ENCODE measurements at regions not wholly inside any gene's neighbourhood (a gene's known extent, or its start where the extent isn't known, plus 50 kb on each side); places are given as distances from the start of the nearest gene placed in this dataset.

GRCh38 chr6:22726966-22727365 is 157.6 kb downstream of the HDGFL1 start:
- Histone ChIP-seq H3K27ac (no peak overlapping the region), H3K27me3 (no peaks in the 10 kb centered on the region), H3K9me3 (no peaks in the 10 kb centered on the region), H3K36me3 (replicated peaks in 1 of 2; ENCODE audit: insufficient read depth in 1 of 2, low read depth in 2 of 2) (no peaks in the 10 kb centered on the region), H3K4me3 (no peak overlapping the region), H3K4me1 (no peaks in the 10 kb centered on the region)
- WGBS, 2 donors, result 64 to 77% methylated on average over 4 of the region's 4 CpGs
- intact Hi-C loops (cut with DNase I), result no loop called here
- DNase-seq (no peak), ATAC-seq (no peak)
- TF ChIP-seq, protein P1, sequence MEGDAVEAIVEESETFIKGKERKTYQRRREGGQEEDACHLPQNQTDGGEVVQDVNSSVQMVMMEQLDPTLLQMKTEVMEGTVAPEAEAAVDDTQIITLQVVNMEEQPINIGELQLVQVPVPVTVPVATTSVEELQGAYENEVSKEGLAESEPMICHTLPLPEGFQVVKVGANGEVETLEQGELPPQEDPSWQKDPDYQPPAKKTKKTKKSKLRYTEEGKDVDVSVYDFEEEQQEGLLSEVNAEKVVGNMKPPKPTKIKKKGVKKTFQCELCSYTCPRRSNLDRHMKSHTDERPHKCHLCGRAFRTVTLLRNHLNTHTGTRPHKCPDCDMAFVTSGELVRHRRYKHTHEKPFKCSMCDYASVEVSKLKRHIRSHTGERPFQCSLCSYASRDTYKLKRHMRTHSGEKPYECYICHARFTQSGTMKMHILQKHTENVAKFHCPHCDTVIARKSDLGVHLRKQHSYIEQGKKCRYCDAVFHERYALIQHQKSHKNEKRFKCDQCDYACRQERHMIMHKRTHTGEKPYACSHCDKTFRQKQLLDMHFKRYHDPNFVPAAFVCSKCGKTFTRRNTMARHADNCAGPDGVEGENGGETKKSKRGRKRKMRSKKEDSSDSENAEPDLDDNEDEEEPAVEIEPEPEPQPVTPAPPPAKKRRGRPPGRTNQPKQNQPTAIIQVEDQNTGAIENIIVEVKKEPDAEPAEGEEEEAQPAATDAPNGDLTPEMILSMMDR (IDR thresholded peaks at IDR 0.05), result no peak

DNA sequence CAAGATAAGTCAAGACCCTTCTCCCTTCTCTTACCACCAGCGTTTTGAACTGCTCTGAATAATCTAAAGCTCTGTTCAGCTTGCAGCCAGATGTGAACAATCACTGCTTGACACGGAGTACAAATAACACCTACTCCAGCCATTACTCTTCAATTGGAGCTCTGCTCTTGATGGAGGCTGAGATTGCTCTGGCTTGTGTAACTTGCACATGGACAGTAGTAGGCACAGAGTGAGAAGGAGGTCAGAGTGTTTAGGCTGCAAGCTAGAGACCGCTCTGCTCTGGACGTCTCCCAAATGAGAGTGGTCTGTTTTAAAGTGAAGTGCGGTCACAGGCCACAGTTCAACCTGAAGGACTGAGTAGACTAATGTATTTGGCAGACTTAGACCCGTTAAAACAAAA is 158.3 kb downstream of the HDGFL1 start:
- Histone ChIP-seq H3K27ac (no peak overlapping the region), H3K9me3 (no peaks in the 10 kb centered on the region), H3K4me1 (no peaks in the 10 kb centered on the region), H3K27me3 (no peaks in the 10 kb centered on the region), H3K36me3 (replicated peaks in 1 of 2; ENCODE audit: insufficient read depth in 1 of 2, low read depth in 2 of 2) (no peaks in the 10 kb centered on the region), H3K4me3 (no peak overlapping the region)
- WGBS, 2 donors, result 73% methylated on average over 6 of the region's 6 CpGs
- DNase-seq (peak in 1 of 4 donors; percentile 3), ATAC-seq (no peak)
- TF ChIP-seq, protein P1 (IDR thresholded peaks at IDR 0.05), result no peak
- intact Hi-C loops (cut with DNase I), result no loop called here

DNA sequence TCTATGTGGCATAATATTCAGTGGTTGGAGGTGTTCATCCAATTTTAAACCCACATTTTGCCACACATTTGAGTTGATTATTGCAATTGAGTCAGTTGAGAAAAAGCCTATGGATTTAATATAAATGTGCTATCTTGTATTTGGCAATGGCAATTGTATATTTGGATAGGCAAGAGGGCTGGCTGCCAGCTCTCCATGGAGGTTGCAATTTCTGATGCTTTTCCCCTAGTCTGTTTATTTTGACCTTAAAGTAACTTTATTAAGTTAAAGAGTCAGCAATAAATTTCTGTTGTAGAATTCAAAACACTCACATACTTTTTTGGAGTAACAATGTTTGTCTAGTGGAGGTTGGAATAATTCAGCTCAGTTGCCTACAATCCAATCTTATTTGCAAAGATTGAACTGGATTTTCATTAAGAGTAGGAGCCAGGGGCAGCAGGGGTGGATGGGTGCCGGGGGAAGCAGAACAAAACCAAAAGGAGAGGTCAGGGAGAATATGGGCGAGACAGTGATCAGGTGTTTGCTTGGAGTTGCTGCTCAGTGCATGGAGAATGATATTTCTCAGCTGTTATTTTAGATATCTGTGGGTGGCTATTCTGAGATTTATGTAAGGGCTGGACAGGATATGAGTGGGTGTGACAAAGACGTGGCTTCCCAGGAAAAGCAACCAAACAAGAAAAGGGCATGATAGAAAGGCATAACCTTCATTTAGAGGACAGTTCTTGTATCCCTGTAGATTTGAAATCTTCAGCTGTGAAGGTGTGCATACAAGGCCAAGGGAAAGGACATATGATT is 163.0 kb downstream of the HDGFL1 start:
- ATAC-seq, result no peak
- 68 to 76% methylated on average over 3 of the region's 3 CpGs for WGBS, 2 donors

GRCh38 chr6:22736740-22737139 is 167.4 kb downstream of the HDGFL1 start:
- H3K4me1 ChIP-seq, result no peaks in the 10 kb centered on the region
- no peaks in the 10 kb centered on the region for H3K36me3 ChIP-seq (replicated peaks in 1 of 2; ENCODE audit: insufficient read depth in 1 of 2, low read depth in 2 of 2)
- no peaks in the 10 kb centered on the region for H3K9me3 ChIP-seq
- DNase-seq (no peak), ATAC-seq (no peak)
- no peaks in the 10 kb centered on the region for H3K27me3 ChIP-seq
- intact Hi-C loops (cut with DNase I), result no loop called here
- 75 to 91% methylated on average over 3 of the region's 3 CpGs for WGBS, 2 donors
- H3K4me3 ChIP-seq, result no peak overlapping the region
- no peak overlapping the region for H3K27ac ChIP-seq
- TF ChIP-seq, protein P1 (IDR thresholded peaks at IDR 0.05), result no peak
- TF ChIP-seq POLR2A (IDR thresholded peaks at IDR 0.05), result no peak

More for the DNA sequence above, 163.0 kb downstream of the HDGFL1 start:
- H3K4me3 ChIP-seq, result no peak overlapping the region
- H3K9me3 ChIP-seq, result no peaks in the 10 kb centered on the region
- H3K27ac ChIP-seq, result no peak overlapping the region
- intact Hi-C loops (cut with DNase I), result no loop called here
- H3K4me1 ChIP-seq, result no peaks in the 10 kb centered on the region
- no peaks in the 10 kb centered on the region for H3K36me3 ChIP-seq (replicated peaks in 1 of 2; ENCODE audit: insufficient read depth in 1 of 2, low read depth in 2 of 2)
- no peaks in the 10 kb centered on the region for H3K27me3 ChIP-seq
- TF ChIP-seq POLR2A (IDR thresholded peaks at IDR 0.05), result no peak
- TF ChIP-seq, protein P1 (IDR thresholded peaks at IDR 0.05), result no peak
- DNase-seq, result no peak

- DNase-seq (peak; percentile 16 to 38 (median 18)), ATAC-seq (no peak)
- no peak overlapping the region for H3K4me3 ChIP-seq
- no peaks in the 10 kb centered on the region for H3K9me3 ChIP-seq
- H3K27ac ChIP-seq, result no peak overlapping the region
- intact Hi-C loops (cut with DNase I), result no loop called here
- TF ChIP-seq, protein P1 (IDR thresholded peaks at IDR 0.05), result peak in 6 of 7 experiments; percentile 19 to 52 (median 36)
- TF ChIP-seq POLR2A (IDR thresholded peaks at IDR 0.05), result no peak
- no peaks in the 10 kb centered on the region for H3K4me1 ChIP-seq
- no peaks in the 10 kb centered on the region for H3K36me3 ChIP-seq (replicated peaks in 1 of 2; ENCODE audit: insufficient read depth in 1 of 2, low read depth in 2 of 2)
- H3K27me3 ChIP-seq, result no peaks in the 10 kb centered on the region
- WGBS, 2 donors, result 33 to 35% methylated on average over 5 of the region's 5 CpGs
These were observed 168.0 kb downstream of the HDGFL1 start for GRCh38 chr6:22737331-22737730.
